HG03558 (cell line): ENCODE measurements at regions not wholly inside any gene's neighbourhood (a gene's known extent, or its start where the extent isn't known, plus 50 kb on each side); places are given as distances from the start of the nearest gene placed in this dataset.

ENCODE experiments used
- ATAC-seq: cut with Tn5 transposase; IDR thresholded peaks from one replicate; pipeline ENCODE4 v1.9.1; 2021; ENCODE audit warnings: moderate number of reproducible peaks; ENCODE audit not compliant: unreplicated experiment; ENCODE audit errors: extremely low read depth

- ATAC-seq, result no peak
Observed at GRCh38 chr13:74696148-74696922, 562.1 kb upstream of the KLF12 start.

- ATAC-seq, result no peak
Observed at GRCh38 chr13:74695021-74695800, 561.0 kb upstream of the KLF12 start.

GRCh38 chr13:74687442-74688182 is 553.4 kb upstream of the KLF12 start:
- no peak for ATAC-seq

- ATAC-seq, result no peak
Observed at GRCh38 chr13:74683411-74683810, 549.2 kb upstream of the KLF12 start.

- no peak for ATAC-seq
Observed at GRCh38 chr13:74682746-74683145, 548.5 kb upstream of the KLF12 start.

DNA sequence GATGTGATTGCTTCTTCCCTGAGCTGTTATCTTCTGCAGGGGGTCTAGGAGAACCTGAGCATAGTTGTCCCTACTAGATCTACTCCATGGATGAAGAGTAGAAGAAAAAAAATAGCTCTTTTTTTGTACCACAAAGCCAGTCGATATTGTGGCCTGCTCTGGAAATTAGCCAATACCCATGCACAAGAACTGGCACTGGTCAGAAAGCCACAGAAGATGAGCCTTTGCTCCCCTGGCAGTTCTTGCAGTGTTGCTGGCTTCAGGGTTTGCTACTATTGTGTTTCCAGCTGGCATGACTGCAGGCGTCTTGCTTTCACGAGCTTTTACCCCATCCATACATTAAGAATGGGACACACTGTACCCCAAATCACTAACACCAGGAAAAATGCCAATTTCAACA is 547.7 kb upstream of the KLF12 start:
- no peak for ATAC-seq

- no peak for ATAC-seq
Observed at GRCh38 chr13:74678308-74678965, 544.2 kb upstream of the KLF12 start.

GRCh38 chr13:74675972-74676371 is 541.8 kb upstream of the KLF12 start:
- ATAC-seq, result no peak

GRCh38 chr13:74675182-74675581 is 541.0 kb upstream of the KLF12 start:
- no peak for ATAC-seq

- no peak for ATAC-seq
Observed at GRCh38 chr13:74674720-74675119, 540.5 kb upstream of the KLF12 start.

- no peak for ATAC-seq
Observed at GRCh38 chr13:74669149-74669548, 534.9 kb upstream of the KLF12 start.

DNA sequence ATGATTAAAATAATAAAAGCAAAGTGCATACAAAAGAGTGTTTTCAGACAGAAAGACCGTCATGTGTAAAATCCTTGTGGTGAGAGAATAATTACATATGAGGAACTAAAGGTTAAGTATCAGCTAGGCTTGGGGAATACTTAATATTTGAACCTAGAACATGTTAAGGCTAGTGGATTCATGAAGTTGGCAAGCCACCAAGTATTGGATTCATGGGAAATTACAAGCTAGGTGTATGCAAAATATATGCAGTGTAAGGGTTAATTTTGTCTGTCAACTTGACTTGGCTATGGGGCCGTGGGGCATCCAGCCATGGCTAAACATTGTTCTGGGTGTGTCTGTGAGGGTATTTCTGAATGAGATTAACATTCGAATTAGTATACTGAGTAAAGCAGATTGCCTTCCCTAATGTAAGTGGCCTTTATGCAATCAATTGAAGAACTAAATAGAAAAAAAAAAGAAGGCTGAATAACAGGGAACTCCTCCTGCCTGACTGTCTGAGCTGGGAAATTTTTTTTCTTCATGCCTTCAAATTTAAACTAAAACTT is 533.5 kb upstream of the KLF12 start:
- ATAC-seq, result no peak

DNA sequence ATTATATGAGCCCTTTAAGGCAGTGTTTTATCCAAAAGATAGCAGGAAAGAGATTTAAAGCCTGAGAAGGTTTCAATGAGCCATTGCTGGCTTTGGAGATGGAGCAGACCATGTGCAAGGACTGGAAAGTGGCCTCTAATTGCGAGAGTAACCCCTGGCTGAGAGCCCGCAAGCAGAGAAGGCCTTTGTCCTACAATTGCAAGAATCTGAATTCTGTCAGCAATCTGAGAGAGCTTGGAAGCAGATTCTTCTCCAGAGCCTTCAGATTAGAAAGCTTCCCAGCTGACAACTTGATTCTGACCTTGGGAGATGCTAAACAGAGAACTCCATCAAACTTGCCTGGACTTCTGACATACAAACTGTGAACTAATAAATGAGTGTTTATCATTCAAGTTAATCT is 528.7 kb upstream of the KLF12 start:
- ATAC-seq, result no peak

- no peak for ATAC-seq
Observed at GRCh38 chr13:74661851-74662250, 527.6 kb upstream of the KLF12 start.

- ATAC-seq, result no peak
Observed at GRCh38 chr13:74657765-74658164, 523.6 kb upstream of the KLF12 start.

GRCh38 chr13:74651121-74651520 is 516.9 kb upstream of the KLF12 start:
- ATAC-seq, result no peak

GRCh38 chr13:74647991-74648390 is 513.8 kb upstream of the KLF12 start:
- no peak for ATAC-seq

- ATAC-seq, result no peak
Observed at GRCh38 chr13:74647211-74647610, 513.0 kb upstream of the KLF12 start.

- no peak for ATAC-seq
Observed at GRCh38 chr13:74646091-74646490, 511.9 kb upstream of the KLF12 start.

- no peak for ATAC-seq
Observed at GRCh38 chr13:74645586-74645985, 511.4 kb upstream of the KLF12 start.
